ENCODE measurements at regions not wholly inside any gene's neighbourhood (a gene's known extent, or its start where the extent isn't known, plus 50 kb on each side); places are given as distances from the start of the nearest gene placed in this dataset.

DNA sequence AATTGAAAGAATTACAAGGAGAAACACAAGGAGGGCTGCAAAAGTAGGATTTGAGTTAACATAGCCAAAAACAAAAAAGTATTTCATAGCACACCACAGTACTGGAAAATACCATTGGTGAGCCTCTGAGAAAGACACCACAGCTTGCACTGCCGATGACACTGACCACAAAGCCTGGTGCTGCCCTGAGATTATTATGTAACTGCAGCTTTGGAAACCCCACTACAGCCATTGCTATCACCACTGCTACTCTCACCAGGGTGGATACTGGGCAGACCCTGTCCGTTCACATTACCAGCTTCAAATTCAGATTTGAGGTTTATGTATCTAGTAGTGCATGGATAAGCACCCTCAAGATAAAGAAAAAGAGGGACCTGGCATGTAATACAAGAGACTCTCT lies 1246.7 kb upstream of the SORCS1 start:
- TF ChIP-seq EZH2 (IDR thresholded peaks at IDR 0.05; ENCODE audit: borderline replicate concordance, insufficient read depth, low read length, poor library complexity, severe bottlenecking) (no peak), RAD21 (conservative IDR thresholded peaks at IDR 0.05) (no peak), EP300 (conservative IDR thresholded peaks at IDR 0.05; ENCODE audit: poor library complexity, severe bottlenecking) (no peak), MXI1 (conservative IDR thresholded peaks at IDR 0.05; ENCODE audit: poor library complexity, severe bottlenecking) (no peak), POLR2AphosphoS5 (IDR thresholded peaks at IDR 0.05) (no peak)
- TF ChIP-seq, protein P1, sequence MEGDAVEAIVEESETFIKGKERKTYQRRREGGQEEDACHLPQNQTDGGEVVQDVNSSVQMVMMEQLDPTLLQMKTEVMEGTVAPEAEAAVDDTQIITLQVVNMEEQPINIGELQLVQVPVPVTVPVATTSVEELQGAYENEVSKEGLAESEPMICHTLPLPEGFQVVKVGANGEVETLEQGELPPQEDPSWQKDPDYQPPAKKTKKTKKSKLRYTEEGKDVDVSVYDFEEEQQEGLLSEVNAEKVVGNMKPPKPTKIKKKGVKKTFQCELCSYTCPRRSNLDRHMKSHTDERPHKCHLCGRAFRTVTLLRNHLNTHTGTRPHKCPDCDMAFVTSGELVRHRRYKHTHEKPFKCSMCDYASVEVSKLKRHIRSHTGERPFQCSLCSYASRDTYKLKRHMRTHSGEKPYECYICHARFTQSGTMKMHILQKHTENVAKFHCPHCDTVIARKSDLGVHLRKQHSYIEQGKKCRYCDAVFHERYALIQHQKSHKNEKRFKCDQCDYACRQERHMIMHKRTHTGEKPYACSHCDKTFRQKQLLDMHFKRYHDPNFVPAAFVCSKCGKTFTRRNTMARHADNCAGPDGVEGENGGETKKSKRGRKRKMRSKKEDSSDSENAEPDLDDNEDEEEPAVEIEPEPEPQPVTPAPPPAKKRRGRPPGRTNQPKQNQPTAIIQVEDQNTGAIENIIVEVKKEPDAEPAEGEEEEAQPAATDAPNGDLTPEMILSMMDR (IDR thresholded peaks at IDR 0.05; ENCODE audit: poor library complexity, severe bottlenecking): no peak
